ENCODE measurements at regions not wholly inside any gene's neighbourhood (a gene's known extent, or its start where the extent isn't known, plus 50 kb on each side); places are given as distances from the start of the nearest gene placed in this dataset.

GRCh38 chr5:119878712-119879111 is 249.4 kb downstream of the FAM170A start:
- H3K9ac ChIP-seq (ENCODE audit: low read length), result no peak overlapping the region
- H3K79me2 ChIP-seq (ENCODE audit: low read length), result no peaks in the 10 kb centered on the region
- H3K36me3 ChIP-seq (ENCODE audit: insufficient read depth, low read length), result no peaks in the 10 kb centered on the region
- H3K4me1 ChIP-seq (ENCODE audit: low read length), result no peaks in the 10 kb centered on the region
- H4K20me1 ChIP-seq (ENCODE audit: insufficient read depth, low read depth, low read length), result no peaks in the 10 kb centered on the region
- H3K4me2 ChIP-seq (ENCODE audit: low read depth, low read length, poor library complexity, severe bottlenecking), result no peak overlapping the region
- no peaks in the 10 kb centered on the region for H3K9me3 ChIP-seq (ENCODE audit: low read length)
- no peak overlapping the region for H3K27ac ChIP-seq (ENCODE audit: low read length)
- no peaks in the 10 kb centered on the region for H3K9me2 ChIP-seq (replicated peaks; ENCODE audit: insufficient read depth, low read length)
- no peak overlapping the region for H3K4me3 ChIP-seq (ENCODE audit: low read length)
- DNase-seq, result no peak
- H3K27me3 ChIP-seq (ENCODE audit: low read length), result no peaks in the 10 kb centered on the region
- no peak overlapping the region for H2AFZ ChIP-seq (ENCODE audit: low read length)

GRCh38 chr5:119879446-119879845 is 250.1 kb downstream of the FAM170A start:
- no peaks in the 10 kb centered on the region for H3K9me2 ChIP-seq (replicated peaks; ENCODE audit: insufficient read depth, low read length)

GRCh38 chr5:119895066-119895465 is 265.7 kb downstream of the FAM170A start:
- Histone ChIP-seq H3K36me3 (ENCODE audit: insufficient read depth, low read length) (no peaks in the 10 kb centered on the region), H3K9ac (ENCODE audit: low read length) (no peak overlapping the region), H3K4me1 (ENCODE audit: low read length) (no peaks in the 10 kb centered on the region), H3K27ac (ENCODE audit: low read length) (no peak overlapping the region), H2AFZ (ENCODE audit: low read length) (no peak overlapping the region), H3K9me2 (replicated peaks; ENCODE audit: insufficient read depth, low read length) (no peaks in the 10 kb centered on the region), H3K9me3 (ENCODE audit: low read length) (no peaks in the 10 kb centered on the region), H3K4me2 (ENCODE audit: low read depth, low read length, poor library complexity, severe bottlenecking) (no peak overlapping the region), H3K79me2 (ENCODE audit: low read length) (no peaks in the 10 kb centered on the region), H4K20me1 (ENCODE audit: insufficient read depth, low read depth, low read length) (no peaks in the 10 kb centered on the region; the same call in 1 of the 2 replicates), H3K4me3 (ENCODE audit: low read length) (no peak overlapping the region), H3K27me3 (ENCODE audit: low read length) (no peaks in the 10 kb centered on the region)
- no peak for DNase-seq

More at GRCh38 chr5:119879446-119879845, 250.1 kb downstream of the FAM170A start:
- Histone ChIP-seq H2AFZ (ENCODE audit: low read length) (no peak overlapping the region), H3K79me2 (ENCODE audit: low read length) (no peaks in the 10 kb centered on the region), H3K4me2 (ENCODE audit: low read depth, low read length, poor library complexity, severe bottlenecking) (no peak overlapping the region), H3K27ac (ENCODE audit: low read length) (no peak overlapping the region), H3K4me1 (ENCODE audit: low read length) (no peaks in the 10 kb centered on the region), H3K4me3 (ENCODE audit: low read length) (no peak overlapping the region), H4K20me1 (ENCODE audit: insufficient read depth, low read depth, low read length) (no peaks in the 10 kb centered on the region), H3K27me3 (ENCODE audit: low read length) (no peaks in the 10 kb centered on the region), H3K36me3 (ENCODE audit: insufficient read depth, low read length) (no peaks in the 10 kb centered on the region), H3K9me3 (ENCODE audit: low read length) (no peaks in the 10 kb centered on the region), H3K9ac (ENCODE audit: low read length) (no peak overlapping the region)
- no peak for DNase-seq

GRCh38 chr5:119896826-119897536 is 267.6 kb downstream of the FAM170A start:
- Histone ChIP-seq H3K27me3 (ENCODE audit: low read length) (no peaks in the 10 kb centered on the region), H3K4me2 (ENCODE audit: low read depth, low read length, poor library complexity, severe bottlenecking) (no peak overlapping the region)

GRCh38 chr5:119897537-119898370 is 268.4 kb downstream of the FAM170A start:
- no peaks in the 10 kb centered on the region for H3K79me2 ChIP-seq (ENCODE audit: low read length)
- H3K9me2 ChIP-seq (replicated peaks; ENCODE audit: insufficient read depth, low read length), result no peaks in the 10 kb centered on the region
- H3K9ac ChIP-seq (ENCODE audit: low read length), result no peak overlapping the region
- H3K9me3 ChIP-seq (ENCODE audit: low read length), result no peaks in the 10 kb centered on the region
- H3K4me1 ChIP-seq (ENCODE audit: low read length), result no peaks in the 10 kb centered on the region
- no peak overlapping the region for H2AFZ ChIP-seq (ENCODE audit: low read length)
- no peaks in the 10 kb centered on the region; the same call in 1 of the 2 replicates for H4K20me1 ChIP-seq (ENCODE audit: insufficient read depth, low read depth, low read length)
- no peak overlapping the region for H3K4me3 ChIP-seq (ENCODE audit: low read length)
- no peak overlapping the region for H3K27ac ChIP-seq (ENCODE audit: low read length)
- no peaks in the 10 kb centered on the region for H3K27me3 ChIP-seq (ENCODE audit: low read length)
- H3K36me3 ChIP-seq (ENCODE audit: insufficient read depth, low read length), result no peaks in the 10 kb centered on the region
- no peak overlapping the region for H3K4me2 ChIP-seq (ENCODE audit: low read depth, low read length, poor library complexity, severe bottlenecking)
- no peak for DNase-seq

More at GRCh38 chr5:119896826-119897536, 267.6 kb downstream of the FAM170A start:
- DNase-seq, result no peak
- Histone ChIP-seq H2AFZ (ENCODE audit: low read length) (no peak overlapping the region), H3K9ac (ENCODE audit: low read length) (no peak overlapping the region), H3K27ac (ENCODE audit: low read length) (no peak overlapping the region), H3K79me2 (ENCODE audit: low read length) (no peaks in the 10 kb centered on the region), H3K4me1 (ENCODE audit: low read length) (no peaks in the 10 kb centered on the region), H4K20me1 (ENCODE audit: insufficient read depth, low read depth, low read length) (no peaks in the 10 kb centered on the region; the same call in 1 of the 2 replicates), H3K9me3 (ENCODE audit: low read length) (no peaks in the 10 kb centered on the region), H3K36me3 (ENCODE audit: insufficient read depth, low read length) (no peaks in the 10 kb centered on the region), H3K4me3 (ENCODE audit: low read length) (no peak overlapping the region), H3K9me2 (replicated peaks; ENCODE audit: insufficient read depth, low read length) (no peaks in the 10 kb centered on the region)

GRCh38 chr5:119899981-119900380 is 270.6 kb downstream of the FAM170A start:
- no peaks in the 10 kb centered on the region for H3K79me2 ChIP-seq (ENCODE audit: low read length)
- H3K4me1 ChIP-seq (ENCODE audit: low read length), result no peaks in the 10 kb centered on the region
- no peaks in the 10 kb centered on the region for H3K27me3 ChIP-seq (ENCODE audit: low read length)
- no peak overlapping the region for H3K4me2 ChIP-seq (ENCODE audit: low read depth, low read length, poor library complexity, severe bottlenecking)
- no peaks in the 10 kb centered on the region for H3K9me2 ChIP-seq (replicated peaks; ENCODE audit: insufficient read depth, low read length)
- H3K9ac ChIP-seq (ENCODE audit: low read length), result no peak overlapping the region
- no peaks in the 10 kb centered on the region; the same call in 1 of the 2 replicates for H4K20me1 ChIP-seq (ENCODE audit: insufficient read depth, low read depth, low read length)
- DNase-seq, result no peak
- H2AFZ ChIP-seq (ENCODE audit: low read length), result no peak overlapping the region
- H3K9me3 ChIP-seq (ENCODE audit: low read length), result no peaks in the 10 kb centered on the region
- H3K4me3 ChIP-seq (ENCODE audit: low read length), result no peak overlapping the region
- H3K36me3 ChIP-seq (ENCODE audit: insufficient read depth, low read length), result no peaks in the 10 kb centered on the region
- no peak overlapping the region for H3K27ac ChIP-seq (ENCODE audit: low read length)

GRCh38 chr5:119902593-119902992 is 273.2 kb downstream of the FAM170A start:
- Histone ChIP-seq H3K9me2 (replicated peaks; ENCODE audit: insufficient read depth, low read length) (no peaks in the 10 kb centered on the region), H3K4me3 (ENCODE audit: low read length) (no peak overlapping the region), H3K4me2 (ENCODE audit: low read depth, low read length, poor library complexity, severe bottlenecking) (no peak overlapping the region), H3K79me2 (ENCODE audit: low read length) (no peaks in the 10 kb centered on the region), H3K27me3 (ENCODE audit: low read length) (no peaks in the 10 kb centered on the region), H3K27ac (ENCODE audit: low read length) (no peak overlapping the region), H2AFZ (ENCODE audit: low read length) (no peak overlapping the region), H3K36me3 (ENCODE audit: insufficient read depth, low read length) (no peaks in the 10 kb centered on the region), H4K20me1 (ENCODE audit: insufficient read depth, low read depth, low read length) (no peaks in the 10 kb centered on the region), H3K9me3 (ENCODE audit: low read length) (no peaks in the 10 kb centered on the region), H3K4me1 (ENCODE audit: low read length) (no peaks in the 10 kb centered on the region), H3K9ac (ENCODE audit: low read length) (no peak overlapping the region)
- DNase-seq, result no peak

GRCh38 chr5:119913425-119913824 is 284.1 kb downstream of the FAM170A start:
- no peaks in the 10 kb centered on the region for H3K36me3 ChIP-seq (ENCODE audit: insufficient read depth, low read length)
- DNase-seq, result no peak
- no peak overlapping the region for H3K4me3 ChIP-seq (ENCODE audit: low read length)
- no peaks in the 10 kb centered on the region for H3K9me3 ChIP-seq (ENCODE audit: low read length)
- no peak overlapping the region for H3K9ac ChIP-seq (ENCODE audit: low read length)
- H3K27ac ChIP-seq (ENCODE audit: low read length), result no peak overlapping the region
- no peaks in the 10 kb centered on the region for H3K9me2 ChIP-seq (replicated peaks; ENCODE audit: insufficient read depth, low read length)
- H3K27me3 ChIP-seq (ENCODE audit: low read length), result no peaks in the 10 kb centered on the region
- no peaks in the 10 kb centered on the region for H3K79me2 ChIP-seq (ENCODE audit: low read length)
- H3K4me1 ChIP-seq (ENCODE audit: low read length), result no peaks in the 10 kb centered on the region
- no peak overlapping the region for H2AFZ ChIP-seq (ENCODE audit: low read length)
- no peaks in the 10 kb centered on the region for H4K20me1 ChIP-seq (ENCODE audit: insufficient read depth, low read depth, low read length)
- no peak overlapping the region for H3K4me2 ChIP-seq (ENCODE audit: low read depth, low read length, poor library complexity, severe bottlenecking)

Data from Karpas-422 (cell line).